ENCODE measurements at regions not wholly inside any gene's neighbourhood (a gene's known extent, or its start where the extent isn't known, plus 50 kb on each side); places are given as distances from the start of the nearest gene placed in this dataset.
"Not testable (repeated sequence)": the region's sequence is repeated elsewhere in the genome, so short reads cannot be mapped to it uniquely, and the experiment has no call there.

GRCh38 chr4:164095313-164096110 lies 601.0 kb downstream of the TMA16 start:
- no peak overlapping the region for H3K4me3 ChIP-seq (ENCODE audit: low read depth, low read length)
- no peak for DNase-seq (ENCODE audit: low read depth)
- TF ChIP-seq, protein P1, sequence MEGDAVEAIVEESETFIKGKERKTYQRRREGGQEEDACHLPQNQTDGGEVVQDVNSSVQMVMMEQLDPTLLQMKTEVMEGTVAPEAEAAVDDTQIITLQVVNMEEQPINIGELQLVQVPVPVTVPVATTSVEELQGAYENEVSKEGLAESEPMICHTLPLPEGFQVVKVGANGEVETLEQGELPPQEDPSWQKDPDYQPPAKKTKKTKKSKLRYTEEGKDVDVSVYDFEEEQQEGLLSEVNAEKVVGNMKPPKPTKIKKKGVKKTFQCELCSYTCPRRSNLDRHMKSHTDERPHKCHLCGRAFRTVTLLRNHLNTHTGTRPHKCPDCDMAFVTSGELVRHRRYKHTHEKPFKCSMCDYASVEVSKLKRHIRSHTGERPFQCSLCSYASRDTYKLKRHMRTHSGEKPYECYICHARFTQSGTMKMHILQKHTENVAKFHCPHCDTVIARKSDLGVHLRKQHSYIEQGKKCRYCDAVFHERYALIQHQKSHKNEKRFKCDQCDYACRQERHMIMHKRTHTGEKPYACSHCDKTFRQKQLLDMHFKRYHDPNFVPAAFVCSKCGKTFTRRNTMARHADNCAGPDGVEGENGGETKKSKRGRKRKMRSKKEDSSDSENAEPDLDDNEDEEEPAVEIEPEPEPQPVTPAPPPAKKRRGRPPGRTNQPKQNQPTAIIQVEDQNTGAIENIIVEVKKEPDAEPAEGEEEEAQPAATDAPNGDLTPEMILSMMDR (conservative IDR thresholded peaks at IDR 0.05; ENCODE audit: low read depth, low read length): no peak

DNA sequence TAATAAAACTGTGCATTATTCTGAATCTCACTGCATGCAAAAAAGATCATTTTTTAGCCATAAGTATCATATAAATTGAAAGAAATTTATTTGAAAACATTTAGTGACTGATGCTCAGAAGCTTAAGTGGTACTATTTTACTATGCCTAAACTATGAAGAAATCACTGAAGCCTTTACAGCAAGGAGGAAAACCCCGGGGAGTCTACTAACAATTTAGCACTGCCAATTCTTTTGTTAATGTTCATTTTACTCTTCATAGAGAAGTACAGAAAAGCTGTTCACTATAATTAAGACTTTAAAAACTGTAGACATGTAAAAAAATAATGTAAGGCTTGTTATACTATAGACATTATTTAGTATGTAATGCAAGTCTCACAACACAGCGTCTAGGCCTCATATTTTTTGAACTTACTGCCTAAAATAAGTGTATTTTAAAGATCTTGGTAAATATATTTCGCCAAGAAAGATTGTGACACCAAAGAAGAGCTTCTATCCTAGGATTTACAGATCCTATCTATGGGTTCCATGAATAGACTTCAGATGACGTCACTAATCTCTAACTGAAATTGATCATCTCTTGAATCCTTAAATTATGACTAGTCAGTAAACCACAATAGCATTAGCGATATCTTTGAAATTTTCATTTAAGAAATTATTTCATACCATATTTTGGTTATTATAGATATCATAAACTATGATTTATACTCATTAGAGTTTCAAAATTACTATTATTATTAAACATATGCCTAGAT lies 602.5 kb downstream of the TMA16 start:
- no peak for DNase-seq (ENCODE audit: low read depth)
- TF ChIP-seq, protein P1 (conservative IDR thresholded peaks at IDR 0.05; ENCODE audit: low read depth, low read length): no peak

DNA sequence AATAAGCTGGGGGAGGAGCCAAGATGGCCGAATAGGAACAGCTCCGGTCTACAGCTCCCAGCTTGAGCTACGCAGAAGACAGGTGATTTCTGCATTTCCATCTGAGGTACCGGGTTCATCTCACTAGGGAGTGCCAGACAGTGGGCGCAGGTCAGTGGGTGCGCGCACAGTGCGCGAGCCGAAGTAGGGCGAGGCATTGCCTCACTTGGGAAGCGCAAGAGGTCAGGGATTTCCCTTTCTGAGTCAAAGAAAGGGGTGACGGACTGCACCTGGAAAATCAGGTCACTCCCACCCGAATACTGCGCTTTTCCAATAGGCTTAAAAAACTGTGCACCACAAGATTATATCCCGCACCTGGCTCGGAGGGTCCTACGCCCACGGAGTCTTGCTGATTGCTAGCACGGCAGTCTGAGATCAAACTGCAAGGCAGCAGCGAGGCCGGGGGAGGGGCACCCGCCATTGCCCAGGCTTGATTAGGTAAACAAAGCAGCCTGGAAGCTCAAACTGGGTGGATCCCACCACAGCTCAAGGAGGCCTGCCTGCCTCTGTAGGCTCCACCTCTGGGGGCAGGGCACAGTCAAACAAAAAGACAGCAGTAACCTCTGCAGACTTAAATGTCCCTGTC lies 606.4 kb downstream of the TMA16 start:
- not testable (repeated sequence) for H3K4me3 ChIP-seq (ENCODE audit: low read depth, low read length); DNase-seq (ENCODE audit: low read depth)

More for the DNA sequence above, 602.5 kb downstream of the TMA16 start:
- H3K4me3 ChIP-seq (ENCODE audit: low read depth, low read length): no peak overlapping the region

- no peak for DNase-seq (ENCODE audit: low read depth)
- TF ChIP-seq, protein P1 (conservative IDR thresholded peaks at IDR 0.05; ENCODE audit: low read depth, low read length): no peak
- H3K4me3 ChIP-seq (ENCODE audit: low read depth, low read length): no peak overlapping the region
Observed at GRCh38 chr4:164108971-164109370, 614.5 kb downstream of the TMA16 start.

DNA sequence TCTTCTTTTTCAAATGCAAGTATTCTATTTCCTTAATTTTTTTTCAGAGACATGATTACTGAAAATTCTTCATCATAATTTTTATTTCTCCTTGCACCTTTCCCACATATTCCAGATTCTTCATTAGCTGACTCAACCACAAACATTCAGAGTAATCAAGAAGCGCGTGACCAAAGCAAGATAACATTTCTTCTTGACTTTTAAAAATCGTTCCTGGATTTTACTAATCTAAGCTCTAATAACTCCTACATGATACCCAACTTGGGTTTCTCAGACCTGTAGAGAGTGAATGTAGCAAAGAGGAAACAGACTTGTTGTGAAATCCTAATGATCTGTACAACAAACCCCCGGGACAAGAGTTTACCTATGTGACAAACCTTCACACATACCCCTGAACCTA lies 615.0 kb downstream of the TMA16 start:
- H3K4me3 ChIP-seq (ENCODE audit: low read depth, low read length): no peak overlapping the region
- DNase-seq (ENCODE audit: low read depth): no peak
- TF ChIP-seq, protein P1 (conservative IDR thresholded peaks at IDR 0.05; ENCODE audit: low read depth, low read length): no peak

GRCh38 chr4:164115236-164115635 lies 620.7 kb downstream of the TMA16 start:
- DNase-seq (ENCODE audit: low read depth): no peak
- TF ChIP-seq, protein P1 (conservative IDR thresholded peaks at IDR 0.05; ENCODE audit: low read depth, low read length): no peak

DNA sequence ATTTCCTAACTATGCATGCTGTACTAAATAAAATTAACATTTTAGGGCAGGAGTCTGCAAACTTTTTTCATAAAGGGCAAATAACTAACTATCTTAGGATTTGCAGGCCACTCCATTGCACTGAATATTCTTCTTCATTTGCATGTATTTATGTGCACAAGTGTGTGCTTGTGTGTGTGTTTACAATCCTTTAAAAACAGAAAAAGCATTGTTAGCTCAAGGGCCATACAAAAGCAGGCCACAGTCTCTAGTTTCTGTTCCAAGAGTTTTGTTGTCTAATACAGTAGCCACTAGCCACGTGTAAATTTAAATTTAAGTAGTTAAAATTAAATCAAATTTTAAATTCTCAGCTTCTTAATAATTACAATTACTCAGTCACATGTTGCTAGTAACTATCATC lies 621.8 kb downstream of the TMA16 start:
- no peak for DNase-seq (ENCODE audit: low read depth)
- TF ChIP-seq, protein P1 (conservative IDR thresholded peaks at IDR 0.05; ENCODE audit: low read depth, low read length): no peak
- no peak overlapping the region for H3K4me3 ChIP-seq (ENCODE audit: low read depth, low read length)

More at GRCh38 chr4:164115236-164115635, 620.7 kb downstream of the TMA16 start:
- H3K4me3 ChIP-seq (ENCODE audit: low read depth, low read length): no peak overlapping the region
